Suprapubic skin (tissue), 4 donors: ENCODE measurements at regions not wholly inside any gene's neighbourhood (a gene's known extent, or its start where the extent isn't known, plus 50 kb on each side); places are given as distances from the start of the nearest gene placed in this dataset.

Experiments
- DNase-seq, 2 donors: peaks; one replicate each; pipeline ENCODE4 v3.0.0-alpha.2; 2019; ENCODE audit warnings: low spot score in 2 of 2
- H3K27ac ChIP-seq: fragments of 200-600 bp; sonication (generic); one replicate; pipeline ENCODE4 v1.5.1; 2019
- H3K27me3 ChIP-seq: fragments of 200-600 bp; sonication (generic); one replicate; pipeline ENCODE4 v1.5.1; 2019
- H3K36me3 ChIP-seq: fragments of 200-600 bp; sonication (generic); one replicate; pipeline ENCODE4 v1.5.1; 2019
- H3K4me1 ChIP-seq: fragments of 200-600 bp; sonication (generic); one replicate; pipeline ENCODE4 v1.5.1; 2019
- H3K4me3 ChIP-seq: fragments of 200-600 bp; sonication (generic); one replicate; pipeline ENCODE4 v1.5.1; 2019; ENCODE audit warnings: mild to moderate bottlenecking
- H3K9me3 ChIP-seq: fragments of 200-600 bp; sonication (generic); one replicate; pipeline ENCODE4 v1.5.1; 2019
- EP300 ChIP-seq: sonication (generic); formaldehyde crosslinking; IDR thresholded peaks from one replicate; pipeline ENCODE4 v1.6.1; 2017; ENCODE audit warnings: antibody characterized with exemption
- POLR2A ChIP-seq, 2 donors: fragments of 450-650 bp; IDR thresholded peaks; one replicate each; pipeline ENCODE4 v1.6.1; 2017; ENCODE audit warnings: antibody characterized with exemption in 2 of 2, mild to moderate bottlenecking in 2 of 2, moderate library complexity in 2 of 2
- POLR2AphosphoS5 ChIP-seq, 3 donors: sonication (generic); formaldehyde crosslinking; IDR thresholded peaks; one replicate each; pipeline ENCODE4 v1.6.1; 2017; ENCODE audit warnings: antibody characterized with exemption in 3 of 3
- WGBS: methylation state at CpG from one replicate; pipeline ENCODE4 v1.1.5; 2018; 5-methylcytosine and 5-hydroxymethylcytosine counted together
- TF ChIP-seq, protein P1 (sequence below), 2 donors: fragments of 200-600 bp in 1 of 2; fragments of 450-650 bp in 1 of 2; sonication (generic) in 1 of 2; IDR thresholded peaks; one replicate each; pipeline ENCODE4 v1.5.1; 2016 to 2019; ENCODE audit warnings: antibody characterized with exemption in 2 of 2, mild to moderate bottlenecking in 1 of 2, moderate library complexity in 1 of 2

DNA sequence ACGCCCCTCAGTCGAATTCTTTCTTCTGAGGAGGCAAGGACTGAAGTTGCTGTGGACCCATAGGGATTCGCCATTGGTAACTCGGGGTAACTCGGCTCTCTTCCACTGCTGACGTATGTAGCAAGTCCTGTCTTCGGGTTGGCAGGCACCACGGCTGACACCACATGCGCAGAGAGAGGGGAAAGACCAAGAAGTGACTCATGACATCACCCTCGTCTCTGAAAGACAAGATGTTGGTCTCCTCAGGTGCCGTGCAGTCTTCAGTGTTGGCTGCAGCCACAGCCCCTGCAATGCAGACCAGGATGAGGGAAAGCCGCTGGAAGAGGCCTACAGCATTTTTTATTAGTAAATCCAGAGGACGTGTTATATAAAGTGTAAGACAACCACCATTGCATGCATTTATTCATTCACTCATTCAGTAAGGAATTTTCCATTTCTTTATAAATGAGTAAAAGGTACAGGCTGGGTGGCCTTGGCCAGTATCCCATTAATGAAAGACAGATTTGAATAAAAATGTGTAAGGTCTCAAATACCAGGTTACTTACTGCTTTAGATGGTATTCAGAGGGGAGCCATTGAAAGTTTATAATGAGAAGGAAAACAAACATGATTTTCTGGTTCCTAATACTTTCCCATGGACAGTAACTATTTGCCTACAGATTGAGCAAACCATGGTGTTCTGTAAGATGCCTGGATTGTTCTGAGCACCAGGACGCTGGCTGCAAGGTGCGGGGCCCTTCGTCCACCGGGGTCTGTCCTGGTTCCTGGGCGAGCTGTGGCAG lies 50.7 kb upstream of the IRF2BP2 start:
- peak overlapping the region; percentile 7 for H3K27ac ChIP-seq
- H3K36me3 ChIP-seq = no peaks in the 10 kb centered on the region
- WGBS = 93% methylated on average over 18 of the region's 18 CpGs
- H3K4me1 ChIP-seq = peaks cover 38% of the 10 kb centered on the region
- no peak for DNase-seq
- no peak overlapping the region for H3K4me3 ChIP-seq
- H3K27me3 ChIP-seq = no peaks in the 10 kb centered on the region
- H3K9me3 ChIP-seq = no peaks in the 10 kb centered on the region
- TF ChIP-seq POLR2A (IDR thresholded peaks at IDR 0.05) = no peak
- TF ChIP-seq POLR2AphosphoS5 (IDR thresholded peaks at IDR 0.05) = no peak
- TF ChIP-seq, protein P1, sequence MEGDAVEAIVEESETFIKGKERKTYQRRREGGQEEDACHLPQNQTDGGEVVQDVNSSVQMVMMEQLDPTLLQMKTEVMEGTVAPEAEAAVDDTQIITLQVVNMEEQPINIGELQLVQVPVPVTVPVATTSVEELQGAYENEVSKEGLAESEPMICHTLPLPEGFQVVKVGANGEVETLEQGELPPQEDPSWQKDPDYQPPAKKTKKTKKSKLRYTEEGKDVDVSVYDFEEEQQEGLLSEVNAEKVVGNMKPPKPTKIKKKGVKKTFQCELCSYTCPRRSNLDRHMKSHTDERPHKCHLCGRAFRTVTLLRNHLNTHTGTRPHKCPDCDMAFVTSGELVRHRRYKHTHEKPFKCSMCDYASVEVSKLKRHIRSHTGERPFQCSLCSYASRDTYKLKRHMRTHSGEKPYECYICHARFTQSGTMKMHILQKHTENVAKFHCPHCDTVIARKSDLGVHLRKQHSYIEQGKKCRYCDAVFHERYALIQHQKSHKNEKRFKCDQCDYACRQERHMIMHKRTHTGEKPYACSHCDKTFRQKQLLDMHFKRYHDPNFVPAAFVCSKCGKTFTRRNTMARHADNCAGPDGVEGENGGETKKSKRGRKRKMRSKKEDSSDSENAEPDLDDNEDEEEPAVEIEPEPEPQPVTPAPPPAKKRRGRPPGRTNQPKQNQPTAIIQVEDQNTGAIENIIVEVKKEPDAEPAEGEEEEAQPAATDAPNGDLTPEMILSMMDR (IDR thresholded peaks at IDR 0.05) = no peak
- no peak for TF ChIP-seq EP300
